GM10266 (cell line): ENCODE measurements at regions not wholly inside any gene's neighbourhood (a gene's known extent, or its start where the extent isn't known, plus 50 kb on each side); places are given as distances from the start of the nearest gene placed in this dataset.

ENCODE experiments used
- DNase-seq: peaks from one replicate; pipeline ENCODE4 v3.0.0; 2012; ENCODE audit errors: extremely low spot score
- TF ChIP-seq, protein P1 (sequence below): IDR thresholded peaks from 2 replicates; pipeline ENCODE4 v1.5.1; 2012; ENCODE audit warnings: mild to moderate bottlenecking, low read depth; ENCODE audit not compliant: control insufficient read depth, insufficient read depth; ENCODE audit errors: missing control alignments

DNA sequence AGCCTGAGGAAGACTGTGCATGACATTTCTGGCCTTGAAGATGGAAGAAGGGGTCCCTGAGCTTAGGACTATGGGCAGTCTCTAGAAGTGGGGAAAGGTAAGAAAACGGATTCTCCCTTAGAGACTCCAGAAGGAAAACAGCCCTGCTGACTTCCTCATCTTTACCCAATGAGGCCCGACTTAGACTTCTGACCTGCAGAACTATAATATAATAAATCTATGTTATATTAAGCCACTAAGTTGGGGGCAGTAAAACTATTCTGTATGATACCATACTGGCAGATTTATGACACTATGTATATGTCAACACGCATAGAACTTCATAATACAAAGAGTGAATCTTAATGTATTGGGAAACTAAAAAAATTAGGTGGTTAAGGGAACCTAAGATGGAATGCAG lies 422.0 kb downstream of the PLK2 start:
- no peak for DNase-seq
- TF ChIP-seq, protein P1, sequence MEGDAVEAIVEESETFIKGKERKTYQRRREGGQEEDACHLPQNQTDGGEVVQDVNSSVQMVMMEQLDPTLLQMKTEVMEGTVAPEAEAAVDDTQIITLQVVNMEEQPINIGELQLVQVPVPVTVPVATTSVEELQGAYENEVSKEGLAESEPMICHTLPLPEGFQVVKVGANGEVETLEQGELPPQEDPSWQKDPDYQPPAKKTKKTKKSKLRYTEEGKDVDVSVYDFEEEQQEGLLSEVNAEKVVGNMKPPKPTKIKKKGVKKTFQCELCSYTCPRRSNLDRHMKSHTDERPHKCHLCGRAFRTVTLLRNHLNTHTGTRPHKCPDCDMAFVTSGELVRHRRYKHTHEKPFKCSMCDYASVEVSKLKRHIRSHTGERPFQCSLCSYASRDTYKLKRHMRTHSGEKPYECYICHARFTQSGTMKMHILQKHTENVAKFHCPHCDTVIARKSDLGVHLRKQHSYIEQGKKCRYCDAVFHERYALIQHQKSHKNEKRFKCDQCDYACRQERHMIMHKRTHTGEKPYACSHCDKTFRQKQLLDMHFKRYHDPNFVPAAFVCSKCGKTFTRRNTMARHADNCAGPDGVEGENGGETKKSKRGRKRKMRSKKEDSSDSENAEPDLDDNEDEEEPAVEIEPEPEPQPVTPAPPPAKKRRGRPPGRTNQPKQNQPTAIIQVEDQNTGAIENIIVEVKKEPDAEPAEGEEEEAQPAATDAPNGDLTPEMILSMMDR, result no peak

DNA sequence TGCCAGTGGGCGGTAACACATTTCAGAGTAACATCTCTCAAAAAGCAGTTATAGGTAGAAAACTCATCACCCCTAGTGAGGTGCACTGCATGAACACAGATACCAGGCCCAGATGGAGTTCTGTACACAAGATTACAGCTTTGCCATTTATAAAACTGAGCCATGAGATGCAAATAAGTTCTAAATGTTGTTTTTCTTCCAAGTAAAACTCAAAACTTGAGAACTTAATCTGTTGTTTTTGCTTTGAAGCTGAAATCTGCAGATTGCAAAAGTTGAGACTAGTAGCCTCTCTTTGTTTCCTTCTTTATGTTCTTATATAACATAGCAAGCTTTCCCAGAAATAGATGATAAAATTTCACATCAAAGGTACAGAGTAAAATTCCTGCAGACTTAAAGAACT lies 434.1 kb downstream of the PLK2 start:
- DNase-seq, result no peak
- TF ChIP-seq, protein P1, result no peak

DNA sequence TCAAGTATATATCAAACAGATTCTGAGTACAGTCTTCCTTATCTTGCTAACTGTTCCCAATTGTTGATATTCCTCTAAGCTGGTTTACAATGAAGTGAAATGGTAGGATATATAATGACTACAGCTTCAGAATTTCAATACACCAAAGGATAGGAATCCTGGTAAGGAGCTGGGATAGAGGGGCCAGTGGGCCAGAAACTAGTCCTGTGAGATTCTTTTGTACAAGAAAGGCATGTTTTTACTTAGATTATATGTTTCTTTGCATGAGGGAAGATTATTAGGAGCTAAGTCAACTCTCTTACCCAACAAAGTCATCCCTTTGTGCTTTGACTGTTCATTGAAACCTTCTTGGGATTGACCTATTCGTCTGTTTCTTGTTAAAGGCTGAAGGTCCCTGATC lies 435.7 kb downstream of the PLK2 start:
- TF ChIP-seq, protein P1, result no peak
- DNase-seq, result no peak

DNA sequence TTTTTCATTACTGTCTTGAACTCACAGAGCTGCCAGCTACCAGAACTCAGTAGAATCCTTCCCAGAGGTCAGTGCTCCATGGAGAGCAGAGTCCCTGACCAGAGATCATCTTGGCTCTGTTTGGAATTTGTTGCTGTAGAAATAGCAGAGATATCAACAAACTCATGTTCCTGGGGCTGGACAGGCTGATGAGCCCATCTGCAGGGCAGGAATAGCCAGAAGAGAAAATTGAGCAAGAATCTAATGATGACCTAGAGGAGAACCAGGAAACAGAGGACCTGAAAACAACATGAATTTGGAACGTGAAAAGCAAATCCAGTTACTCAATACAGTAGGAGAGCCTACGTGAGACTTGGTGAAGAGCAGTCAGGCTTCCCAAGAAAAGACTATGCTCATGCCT lies 437.8 kb downstream of the PLK2 start:
- no peak for DNase-seq
- TF ChIP-seq, protein P1, result no peak

DNA sequence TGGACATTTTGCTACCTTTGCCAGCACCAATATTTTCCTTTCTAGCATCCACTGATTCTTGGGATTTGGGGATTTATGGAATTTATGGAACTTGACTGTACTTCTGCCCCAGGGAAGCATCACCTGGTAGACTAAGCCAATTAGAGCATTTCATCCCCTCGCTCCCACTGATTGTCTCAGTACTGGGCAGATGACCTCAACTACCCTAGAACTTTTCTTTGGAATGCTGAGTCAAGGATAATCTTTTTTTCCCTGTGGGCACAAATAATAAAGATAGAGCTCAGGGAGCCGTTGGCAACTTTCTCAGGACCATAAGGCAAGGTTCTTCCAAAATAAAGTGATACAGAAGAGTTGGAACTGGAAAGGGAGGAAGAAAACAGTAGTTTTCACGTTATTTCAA lies 438.4 kb downstream of the PLK2 start:
- DNase-seq, result no peak
- TF ChIP-seq, protein P1, result no peak

DNA sequence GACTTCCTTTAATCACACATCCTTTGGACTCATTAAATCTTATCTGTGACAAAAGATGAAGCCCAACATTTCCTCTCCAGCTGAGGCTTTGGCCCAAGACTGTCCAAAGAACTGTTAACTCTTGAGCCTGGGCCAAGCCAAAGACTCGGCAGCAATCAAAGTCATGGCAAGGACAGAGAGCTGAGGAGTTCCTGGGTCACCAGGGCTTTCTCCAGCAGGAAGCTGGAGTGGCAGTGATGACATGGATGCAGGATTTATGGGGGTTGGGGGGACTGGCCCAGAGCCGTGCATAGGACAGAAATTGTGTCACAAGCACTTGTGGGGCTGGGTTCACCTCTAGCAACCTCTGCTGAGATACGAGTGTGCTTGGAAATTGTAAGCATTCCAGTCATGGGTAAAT lies 440.3 kb downstream of the PLK2 start:
- TF ChIP-seq, protein P1, result no peak
- no peak for DNase-seq

DNA sequence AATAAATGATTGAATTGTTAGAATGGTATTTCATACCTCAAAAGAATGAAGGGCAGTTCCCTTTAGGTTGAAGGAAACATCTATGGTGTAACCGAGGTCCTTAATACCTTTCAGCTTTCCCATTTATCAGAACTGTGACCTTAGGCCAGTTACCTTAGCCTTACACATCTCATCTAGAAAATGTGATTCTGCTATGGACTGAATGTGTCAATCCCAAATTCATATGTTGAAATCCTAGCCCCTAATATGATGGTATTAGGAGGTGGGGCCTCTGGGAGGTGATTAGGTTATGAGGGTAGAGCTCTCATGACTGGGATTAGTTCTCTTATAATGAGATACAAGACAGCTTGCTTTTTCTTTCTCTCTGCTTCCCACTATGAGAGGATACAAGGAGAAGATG lies 441.9 kb downstream of the PLK2 start:
- DNase-seq, result no peak
- TF ChIP-seq, protein P1, result no peak
